ENCODE measurements at regions not wholly inside any gene's neighbourhood (a gene's known extent, or its start where the extent isn't known, plus 50 kb on each side); places are given as distances from the start of the nearest gene placed in this dataset.

GRCh38 chr4:72797486-72797885 lies 228.5 kb upstream of the ADAMTS3 start:
- H3K4me2 ChIP-seq (ENCODE audit: low read depth, low read length, poor library complexity, severe bottlenecking), result no peak overlapping the region
- no peaks in the 10 kb centered on the region for H3K36me3 ChIP-seq (ENCODE audit: insufficient read depth, low read length)
- DNase-seq, result no peak
- H3K9ac ChIP-seq (ENCODE audit: low read length), result no peak overlapping the region
- no peak overlapping the region for H2AFZ ChIP-seq (ENCODE audit: low read length)
- H3K9me2 ChIP-seq (replicated peaks; ENCODE audit: insufficient read depth, low read length), result no peaks in the 10 kb centered on the region
- H4K20me1 ChIP-seq (ENCODE audit: insufficient read depth, low read depth, low read length), result no peaks in the 10 kb centered on the region
- H3K27me3 ChIP-seq (ENCODE audit: low read length), result no peaks in the 10 kb centered on the region
- H3K4me1 ChIP-seq (ENCODE audit: low read length), result no peaks in the 10 kb centered on the region
- H3K4me3 ChIP-seq (ENCODE audit: low read length), result no peak overlapping the region
- H3K79me2 ChIP-seq (ENCODE audit: low read length), result no peaks in the 10 kb centered on the region
- H3K27ac ChIP-seq (ENCODE audit: low read length), result no peak overlapping the region
- no peaks in the 10 kb centered on the region for H3K9me3 ChIP-seq (ENCODE audit: low read length)

GRCh38 chr4:72791054-72791453 lies 222.0 kb upstream of the ADAMTS3 start:
- no peak overlapping the region for H3K9ac ChIP-seq (ENCODE audit: low read length)
- DNase-seq, result no peak
- no peaks in the 10 kb centered on the region for H4K20me1 ChIP-seq (ENCODE audit: insufficient read depth, low read depth, low read length)
- no peaks in the 10 kb centered on the region for H3K27me3 ChIP-seq (ENCODE audit: low read length)
- no peak overlapping the region for H2AFZ ChIP-seq (ENCODE audit: low read length)
- H3K4me1 ChIP-seq (ENCODE audit: low read length), result no peaks in the 10 kb centered on the region
- 0 out of 2 replicates have a peak, but pooled peaks cover 4% of the 10 kb centered on the region for H3K9me2 ChIP-seq (replicated peaks; ENCODE audit: insufficient read depth, low read length)
- H3K4me2 ChIP-seq (ENCODE audit: low read depth, low read length, poor library complexity, severe bottlenecking), result no peak overlapping the region
- H3K79me2 ChIP-seq (ENCODE audit: low read length), result no peaks in the 10 kb centered on the region
- H3K36me3 ChIP-seq (ENCODE audit: insufficient read depth, low read length), result no peaks in the 10 kb centered on the region
- no peak overlapping the region for H3K27ac ChIP-seq (ENCODE audit: low read length)
- no peaks in the 10 kb centered on the region for H3K9me3 ChIP-seq (ENCODE audit: low read length)
- no peak overlapping the region for H3K4me3 ChIP-seq (ENCODE audit: low read length)

GRCh38 chr4:72786401-72786990 lies 217.5 kb upstream of the ADAMTS3 start:
- H3K9ac ChIP-seq (ENCODE audit: low read length), result no peak overlapping the region
- H3K27ac ChIP-seq (ENCODE audit: low read length), result no peak overlapping the region
- H3K27me3 ChIP-seq (ENCODE audit: low read length), result no peaks in the 10 kb centered on the region; the same call in 1 of the 2 replicates
- no peaks in the 10 kb centered on the region for H4K20me1 ChIP-seq (ENCODE audit: insufficient read depth, low read depth, low read length)
- H3K9me3 ChIP-seq (ENCODE audit: low read length), result no peaks in the 10 kb centered on the region
- no peak overlapping the region for H3K4me3 ChIP-seq (ENCODE audit: low read length)
- H3K9me2 ChIP-seq (replicated peaks; ENCODE audit: insufficient read depth, low read length), result 0 out of 2 replicates have a peak, but pooled peaks cover 4% of the 10 kb centered on the region
- no peaks in the 10 kb centered on the region for H3K79me2 ChIP-seq (ENCODE audit: low read length)
- H3K4me1 ChIP-seq (ENCODE audit: low read length), result peaks cover 10% of the 10 kb centered on the region; the same call in 1 of the 2 replicates
- DNase-seq, result no peak
- H2AFZ ChIP-seq (ENCODE audit: low read length), result no peak overlapping the region
- no peak overlapping the region for H3K4me2 ChIP-seq (ENCODE audit: low read depth, low read length, poor library complexity, severe bottlenecking)
- no peaks in the 10 kb centered on the region for H3K36me3 ChIP-seq (ENCODE audit: insufficient read depth, low read length)

DNA sequence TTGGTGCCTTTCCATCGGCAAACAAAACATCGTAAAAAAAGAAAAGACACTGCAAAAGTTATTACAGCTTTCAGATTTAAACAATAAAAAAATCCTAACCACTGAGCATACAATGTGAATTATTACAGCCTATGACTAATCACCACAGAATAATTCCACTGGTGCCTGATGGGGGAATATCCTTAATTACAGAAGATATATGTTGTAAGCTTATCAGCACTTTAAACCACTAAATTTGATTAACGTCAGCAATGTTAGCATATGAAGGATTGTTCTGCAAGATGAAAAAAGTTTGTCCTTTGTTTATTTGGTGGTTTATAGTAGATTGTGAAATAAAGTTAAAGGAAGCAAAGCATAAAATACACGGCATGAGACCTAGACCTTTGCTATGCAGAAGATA lies 210.2 kb upstream of the ADAMTS3 start:
- no peak overlapping the region for H3K27ac ChIP-seq (ENCODE audit: low read length)

GRCh38 chr4:72777436-72777835 lies 208.4 kb upstream of the ADAMTS3 start:
- H3K4me3 ChIP-seq (ENCODE audit: low read length), result no peak overlapping the region
- H3K27ac ChIP-seq (ENCODE audit: low read length), result no peak overlapping the region
- H3K79me2 ChIP-seq (ENCODE audit: low read length), result no peaks in the 10 kb centered on the region
- no peak overlapping the region for H2AFZ ChIP-seq (ENCODE audit: low read length)
- no peaks in the 10 kb centered on the region for H4K20me1 ChIP-seq (ENCODE audit: insufficient read depth, low read depth, low read length)
- H3K9me3 ChIP-seq (ENCODE audit: low read length), result no peaks in the 10 kb centered on the region
- H3K9me2 ChIP-seq (replicated peaks; ENCODE audit: insufficient read depth, low read length), result no peaks in the 10 kb centered on the region
- no peaks in the 10 kb centered on the region for H3K4me1 ChIP-seq (ENCODE audit: low read length)
- no peak overlapping the region for H3K9ac ChIP-seq (ENCODE audit: low read length)
- H3K4me2 ChIP-seq (ENCODE audit: low read depth, low read length, poor library complexity, severe bottlenecking), result no peak overlapping the region
- no peaks in the 10 kb centered on the region for H3K36me3 ChIP-seq (ENCODE audit: insufficient read depth, low read length)
- no peaks in the 10 kb centered on the region for H3K27me3 ChIP-seq (ENCODE audit: low read length)
- no peak for DNase-seq

More for the DNA sequence above, 210.2 kb upstream of the ADAMTS3 start:
- Histone ChIP-seq H4K20me1 (ENCODE audit: insufficient read depth, low read depth, low read length) (no peaks in the 10 kb centered on the region), H3K4me3 (ENCODE audit: low read length) (no peak overlapping the region), H3K4me1 (ENCODE audit: low read length) (peaks cover 10% of the 10 kb centered on the region; the same call in 1 of the 2 replicates), H3K4me2 (ENCODE audit: low read depth, low read length, poor library complexity, severe bottlenecking) (no peak overlapping the region), H3K79me2 (ENCODE audit: low read length) (no peaks in the 10 kb centered on the region), H3K9me2 (replicated peaks; ENCODE audit: insufficient read depth, low read length) (no peaks in the 10 kb centered on the region), H3K9me3 (ENCODE audit: low read length) (no peaks in the 10 kb centered on the region), H2AFZ (ENCODE audit: low read length) (no peak overlapping the region), H3K27me3 (ENCODE audit: low read length) (no peaks in the 10 kb centered on the region; the same call in 1 of the 2 replicates), H3K36me3 (ENCODE audit: insufficient read depth, low read length) (no peaks in the 10 kb centered on the region), H3K9ac (ENCODE audit: low read length) (no peak overlapping the region)
- DNase-seq, result no peak

- H3K9me2 ChIP-seq (replicated peaks; ENCODE audit: insufficient read depth, low read length), result no peaks in the 10 kb centered on the region
- no peak overlapping the region for H3K4me3 ChIP-seq (ENCODE audit: low read length)
- no peaks in the 10 kb centered on the region for H3K4me1 ChIP-seq (ENCODE audit: low read length)
- no peaks in the 10 kb centered on the region for H3K27me3 ChIP-seq (ENCODE audit: low read length)
- no peaks in the 10 kb centered on the region for H4K20me1 ChIP-seq (ENCODE audit: insufficient read depth, low read depth, low read length)
- H3K9ac ChIP-seq (ENCODE audit: low read length), result no peak overlapping the region
- no peaks in the 10 kb centered on the region for H3K79me2 ChIP-seq (ENCODE audit: low read length)
- H3K4me2 ChIP-seq (ENCODE audit: low read depth, low read length, poor library complexity, severe bottlenecking), result no peak overlapping the region
- H3K9me3 ChIP-seq (ENCODE audit: low read length), result no peaks in the 10 kb centered on the region
- no peak for DNase-seq
- no peak overlapping the region for H3K27ac ChIP-seq (ENCODE audit: low read length)
- H3K36me3 ChIP-seq (ENCODE audit: insufficient read depth, low read length), result no peaks in the 10 kb centered on the region
- no peak overlapping the region for H2AFZ ChIP-seq (ENCODE audit: low read length)
Measured at GRCh38 chr4:72770708-72771107, 201.7 kb upstream of the ADAMTS3 start.

DNA sequence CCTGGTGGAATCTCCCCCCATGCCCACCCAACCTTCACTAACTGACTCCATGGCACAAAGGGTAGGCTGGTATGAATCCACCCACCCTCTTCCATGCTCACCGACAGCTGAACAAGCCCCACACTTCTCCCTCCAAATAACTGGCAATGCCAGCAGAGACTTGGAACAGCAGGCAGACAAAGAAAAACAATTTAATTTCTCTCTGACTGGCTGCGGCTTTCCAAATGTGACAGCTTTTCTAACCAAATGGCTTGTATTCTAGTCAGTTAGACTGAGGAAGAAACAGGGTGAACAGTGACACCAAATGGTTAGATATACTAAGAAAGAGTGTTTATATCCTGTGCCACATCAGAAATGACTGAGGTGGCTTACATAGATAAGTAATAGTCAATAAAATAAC lies 199.3 kb upstream of the ADAMTS3 start:
- H3K9me2 ChIP-seq (replicated peaks; ENCODE audit: insufficient read depth, low read length), result no peaks in the 10 kb centered on the region
- no peaks in the 10 kb centered on the region for H3K36me3 ChIP-seq (ENCODE audit: insufficient read depth, low read length)
- H3K27me3 ChIP-seq (ENCODE audit: low read length), result no peaks in the 10 kb centered on the region
- no peaks in the 10 kb centered on the region for H3K79me2 ChIP-seq (ENCODE audit: low read length)
- DNase-seq, result no peak
- H3K4me2 ChIP-seq (ENCODE audit: low read depth, low read length, poor library complexity, severe bottlenecking), result no peak overlapping the region
- H3K9ac ChIP-seq (ENCODE audit: low read length), result no peak overlapping the region
- no peaks in the 10 kb centered on the region for H4K20me1 ChIP-seq (ENCODE audit: insufficient read depth, low read depth, low read length)
- no peaks in the 10 kb centered on the region for H3K9me3 ChIP-seq (ENCODE audit: low read length)
- H3K27ac ChIP-seq (ENCODE audit: low read length), result no peak overlapping the region
- H3K4me1 ChIP-seq (ENCODE audit: low read length), result no peaks in the 10 kb centered on the region
- no peak overlapping the region for H3K4me3 ChIP-seq (ENCODE audit: low read length)
- no peak overlapping the region for H2AFZ ChIP-seq (ENCODE audit: low read length)

DNA sequence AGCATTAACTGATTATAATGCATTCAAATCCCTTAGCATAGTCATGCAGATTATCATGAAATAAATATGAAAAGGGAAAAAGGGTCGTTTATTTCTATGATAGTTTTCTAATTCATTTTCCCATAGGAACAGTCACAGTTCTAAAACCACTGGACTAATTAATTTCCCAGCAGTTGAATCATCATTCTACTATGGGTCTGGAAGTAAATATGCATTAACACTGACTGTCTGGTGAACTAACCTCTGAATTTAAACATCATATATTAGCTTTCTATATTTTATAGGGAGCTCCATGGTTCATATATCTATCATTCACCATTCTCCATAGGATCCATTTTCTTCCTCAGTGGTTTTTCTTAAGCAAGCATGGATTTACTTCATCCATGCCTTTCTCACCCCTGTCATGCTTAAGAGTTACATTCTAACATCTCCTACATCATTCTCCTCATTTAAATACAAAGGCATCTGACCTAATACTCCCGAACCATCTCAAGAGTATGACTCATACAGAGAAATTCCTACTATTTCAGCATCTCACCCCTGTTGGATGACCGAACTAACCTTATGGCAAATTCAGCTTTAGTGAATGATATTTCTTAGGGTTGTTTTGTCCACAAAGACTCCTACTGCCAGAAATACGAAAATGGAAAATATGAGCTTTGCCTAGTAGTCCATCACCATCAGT lies 198.7 kb upstream of the ADAMTS3 start:
- Histone ChIP-seq H2AFZ (ENCODE audit: low read length) (no peak overlapping the region), H3K9me3 (ENCODE audit: low read length) (no peaks in the 10 kb centered on the region), H3K9me2 (replicated peaks; ENCODE audit: insufficient read depth, low read length) (no peaks in the 10 kb centered on the region), H3K4me3 (ENCODE audit: low read length) (no peak overlapping the region), H4K20me1 (ENCODE audit: insufficient read depth, low read depth, low read length) (no peaks in the 10 kb centered on the region), H3K36me3 (ENCODE audit: insufficient read depth, low read length) (no peaks in the 10 kb centered on the region), H3K27ac (ENCODE audit: low read length) (no peak overlapping the region), H3K4me1 (ENCODE audit: low read length) (no peaks in the 10 kb centered on the region), H3K4me2 (ENCODE audit: low read depth, low read length, poor library complexity, severe bottlenecking) (no peak overlapping the region), H3K79me2 (ENCODE audit: low read length) (no peaks in the 10 kb centered on the region), H3K27me3 (ENCODE audit: low read length) (no peaks in the 10 kb centered on the region), H3K9ac (ENCODE audit: low read length) (no peak overlapping the region)
- DNase-seq, result no peak

Measured in Karpas-422 (cell line).